A204.1 (cell line): ENCODE measurements at regions not wholly inside any gene's neighbourhood (a gene's known extent, or its start where the extent isn't known, plus 50 kb on each side); places are given as distances from the start of the nearest gene placed in this dataset.

Experiments
- FAIRE-seq: peaks from 2 replicates; lab custom pipeline; 2012; peaks lifted over from hg19 to GRCh38; lab: Jason Lieb, UNC

GRCh38 chr2:60095903-60096302 is 457.6 kb downstream of the BCL11A start:
- FAIRE-seq: no peak

GRCh38 chr2:60095202-60095815 is 458.1 kb downstream of the BCL11A start:
- FAIRE-seq: no peak

GRCh38 chr2:60094450-60094929 is 459.0 kb downstream of the BCL11A start:
- FAIRE-seq: no peak

- FAIRE-seq: no peak
Observed at GRCh38 chr2:60092781-60093180, 460.7 kb downstream of the BCL11A start.

- no peak for FAIRE-seq
Observed at GRCh38 chr2:60091894-60092293, 461.6 kb downstream of the BCL11A start.

GRCh38 chr2:60091266-60091665 is 462.2 kb downstream of the BCL11A start:
- no peak for FAIRE-seq

- no peak for FAIRE-seq
Observed at GRCh38 chr2:60079562-60079961, 473.9 kb downstream of the BCL11A start.

GRCh38 chr2:60075048-60075447 is 478.4 kb downstream of the BCL11A start:
- FAIRE-seq: no peak

- FAIRE-seq: no peak
Observed at GRCh38 chr2:60073201-60073600, 480.3 kb downstream of the BCL11A start.

- no peak for FAIRE-seq
Observed at GRCh38 chr2:60072609-60073008, 480.8 kb downstream of the BCL11A start.

GRCh38 chr2:60071490-60071831 is 482.0 kb downstream of the BCL11A start:
- FAIRE-seq: no peak

- FAIRE-seq: no peak
Observed at GRCh38 chr2:60070736-60071489, 482.5 kb downstream of the BCL11A start.

- no peak for FAIRE-seq
Observed at GRCh38 chr2:60070196-60070595, 483.3 kb downstream of the BCL11A start.

- no peak for FAIRE-seq
Observed at GRCh38 chr2:60068755-60069154, 484.7 kb downstream of the BCL11A start.

- no peak for FAIRE-seq
Observed at GRCh38 chr2:60067006-60067405, 486.4 kb downstream of the BCL11A start.

- no peak for FAIRE-seq
Observed at GRCh38 chr2:60066096-60066839, 487.2 kb downstream of the BCL11A start.

GRCh38 chr2:60064687-60065389 is 488.6 kb downstream of the BCL11A start:
- no peak for FAIRE-seq

GRCh38 chr2:60058781-60059180 is 494.7 kb downstream of the BCL11A start:
- no peak for FAIRE-seq

- FAIRE-seq: no peak
Observed at GRCh38 chr2:60054571-60055340, 498.7 kb downstream of the BCL11A start.

- FAIRE-seq: no peak
Observed at GRCh38 chr2:60053791-60054190, 499.7 kb downstream of the BCL11A start.

GRCh38 chr2:60052601-60053000 is 500.9 kb downstream of the BCL11A start:
- FAIRE-seq: no peak

GRCh38 chr2:60051991-60052390 is 501.5 kb downstream of the BCL11A start:
- no peak for FAIRE-seq
